GM21528 (cell line): ENCODE measurements at regions not wholly inside any gene's neighbourhood (a gene's known extent, or its start where the extent isn't known, plus 50 kb on each side); places are given as distances from the start of the nearest gene placed in this dataset.

Experiments used
- ATAC-seq: cut with Tn5 transposase; IDR thresholded peaks from one replicate; pipeline ENCODE4 v1.9.1; 2021; ENCODE audit warnings: mild to moderate bottlenecking, moderate library complexity; ENCODE audit not compliant: unreplicated experiment, low FRiP score

- no peak for ATAC-seq
These were observed 651.1 kb upstream of the ID2 start for GRCh38 chr2:8030573-8031303.

- ATAC-seq, result no peak
These were observed 650.5 kb upstream of the ID2 start for GRCh38 chr2:8031370-8031769.

GRCh38 chr2:8033546-8034096, 648.2 kb upstream of the ID2 start:
- no peak for ATAC-seq

GRCh38 chr2:8036366-8036765, 645.5 kb upstream of the ID2 start:
- ATAC-seq, result no peak

- no peak for ATAC-seq
These were observed 642.1 kb upstream of the ID2 start for GRCh38 chr2:8039732-8040131.

GRCh38 chr2:8043295-8043694, 638.6 kb upstream of the ID2 start:
- ATAC-seq, result no peak

DNA sequence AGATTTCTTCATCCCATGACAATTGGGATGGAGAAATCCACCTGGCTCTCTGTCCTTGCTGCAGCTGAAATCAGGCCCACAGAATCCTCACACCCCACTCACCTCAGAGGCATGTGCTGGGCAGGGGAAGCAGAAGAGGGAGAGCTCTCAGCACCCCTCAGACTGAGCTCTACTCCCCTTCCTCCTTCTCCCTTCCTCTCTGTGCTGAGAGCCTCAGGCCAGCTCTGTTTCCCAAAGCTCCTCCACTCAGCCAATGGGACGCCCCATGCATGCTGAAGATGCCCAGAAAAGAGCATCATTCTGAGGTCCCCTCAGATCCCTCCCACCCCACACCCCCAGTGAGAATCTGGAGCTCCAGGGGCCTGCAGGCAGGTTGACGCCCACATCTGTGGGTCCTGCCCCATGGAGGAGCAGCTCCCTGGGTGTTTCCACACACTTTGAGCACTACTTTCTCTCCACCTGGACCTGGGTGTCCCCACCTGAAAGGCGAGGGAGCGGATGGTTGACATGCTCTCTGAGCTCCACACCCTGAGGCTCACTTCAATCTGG, 637.7 kb upstream of the ID2 start:
- no peak for ATAC-seq

DNA sequence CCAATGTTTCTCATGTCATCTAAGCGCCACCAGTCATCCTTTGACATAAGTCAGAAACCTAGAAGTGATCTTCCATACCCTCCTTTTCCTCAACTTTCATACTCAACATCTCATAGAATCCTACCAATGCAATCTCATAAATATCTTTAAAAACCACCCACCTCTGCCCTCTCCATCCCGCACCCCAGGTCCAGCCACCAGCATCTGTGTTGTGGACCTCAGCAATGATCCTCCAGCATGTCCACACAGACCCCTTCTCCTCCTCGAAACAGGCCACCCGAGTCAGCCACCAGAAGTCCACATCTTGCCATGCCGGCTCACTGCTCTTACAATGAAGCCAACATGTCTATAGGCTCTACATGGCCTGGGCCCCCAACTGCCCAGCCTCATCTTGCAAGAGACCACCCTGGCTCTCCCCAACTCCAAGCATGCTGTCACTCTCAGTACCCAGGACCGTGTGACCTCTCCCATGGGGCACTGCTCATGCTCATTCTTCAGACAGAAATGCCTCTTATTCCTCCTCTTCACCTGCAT, 636.7 kb upstream of the ID2 start:
- ATAC-seq, result no peak

DNA sequence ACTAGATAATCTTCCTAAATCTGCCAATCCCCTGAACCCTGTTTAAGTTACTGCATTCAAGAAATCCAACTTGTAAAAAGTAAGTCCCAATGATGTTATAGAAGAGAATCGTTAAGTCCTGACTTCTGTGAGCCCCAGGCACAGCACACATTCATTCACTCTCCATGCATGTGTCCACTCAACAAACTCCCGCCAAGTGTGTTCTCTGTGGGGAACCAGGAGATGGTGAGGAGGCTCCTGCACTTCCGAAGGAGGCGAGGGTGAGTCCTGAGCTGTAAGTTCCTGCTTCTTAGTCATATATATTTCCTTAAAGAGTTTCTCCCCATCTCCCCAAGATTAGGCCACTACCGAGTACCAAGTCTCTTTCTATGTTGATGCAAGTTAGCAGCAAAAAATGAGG, 635.0 kb upstream of the ID2 start:
- ATAC-seq, result no peak

DNA sequence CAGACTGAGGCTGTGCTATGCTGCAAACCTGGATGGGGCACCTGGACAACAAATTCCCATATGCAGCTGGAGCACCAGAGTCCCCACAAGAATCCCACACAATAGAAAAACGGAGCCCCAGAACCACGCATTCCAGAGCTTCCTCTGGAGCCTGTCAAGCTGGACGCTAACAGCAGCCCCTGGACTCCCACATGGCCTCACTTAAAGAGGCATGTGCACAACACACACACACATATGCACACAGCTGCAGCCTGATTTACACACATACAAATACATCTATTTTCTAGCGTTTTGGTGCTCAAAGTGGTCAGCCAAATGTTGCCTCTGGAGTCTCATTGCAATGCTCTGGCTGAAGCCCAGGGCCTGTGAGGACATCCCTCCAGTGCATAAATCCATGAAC, 632.7 kb upstream of the ID2 start:
- ATAC-seq, result no peak

GRCh38 chr2:8049851-8050571, 631.8 kb upstream of the ID2 start:
- peak; percentile 93 for ATAC-seq

GRCh38 chr2:8053216-8053615, 628.6 kb upstream of the ID2 start:
- ATAC-seq, result no peak

- ATAC-seq, result no peak
These were observed 627.8 kb upstream of the ID2 start for GRCh38 chr2:8054070-8054469.

GRCh38 chr2:8058652-8059051, 623.2 kb upstream of the ID2 start:
- ATAC-seq, result no peak

- no peak for ATAC-seq
These were observed 622.6 kb upstream of the ID2 start for GRCh38 chr2:8059255-8059654.

GRCh38 chr2:8059794-8060193, 622.1 kb upstream of the ID2 start:
- ATAC-seq, result no peak

DNA sequence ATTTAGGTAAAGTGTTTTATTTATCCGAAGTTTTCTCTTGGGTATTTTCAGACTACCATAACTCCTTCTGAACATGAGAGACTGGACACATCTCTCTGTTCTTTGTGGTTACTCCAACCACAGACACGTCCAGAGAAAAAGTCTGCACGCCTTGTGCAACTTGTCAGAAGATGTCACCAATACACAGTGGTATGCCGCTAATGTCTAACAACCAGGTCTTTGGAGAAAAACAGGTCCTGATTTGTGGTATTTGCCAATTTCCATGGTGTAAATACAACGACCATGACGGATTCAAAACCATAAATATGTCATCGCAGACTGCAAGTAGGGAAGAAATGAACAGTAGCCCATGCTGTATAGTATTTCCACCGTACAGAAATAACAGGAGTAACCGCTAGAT, 620.6 kb upstream of the ID2 start:
- ATAC-seq, result no peak

GRCh38 chr2:8064603-8065002, 617.3 kb upstream of the ID2 start:
- ATAC-seq, result no peak

DNA sequence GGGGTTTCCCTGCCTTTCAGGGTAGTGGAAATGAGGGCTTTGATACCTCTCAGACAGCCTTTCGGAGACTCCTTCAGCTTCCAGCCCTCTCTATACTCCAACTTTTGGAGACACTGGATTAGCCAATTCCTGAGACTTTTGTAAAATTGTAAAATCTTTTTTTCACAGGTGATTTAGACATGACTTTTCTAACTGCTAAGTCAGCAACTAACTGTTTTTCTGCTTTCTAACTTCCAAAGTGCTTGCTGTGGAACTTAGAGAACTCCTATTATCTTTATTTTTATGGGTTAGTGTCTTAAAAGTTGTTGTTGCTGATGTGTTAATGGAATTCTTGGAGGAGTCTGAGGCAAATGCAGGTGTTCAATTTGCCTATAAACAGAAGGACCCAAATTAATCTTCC, 616.7 kb upstream of the ID2 start:
- ATAC-seq, result no peak

DNA sequence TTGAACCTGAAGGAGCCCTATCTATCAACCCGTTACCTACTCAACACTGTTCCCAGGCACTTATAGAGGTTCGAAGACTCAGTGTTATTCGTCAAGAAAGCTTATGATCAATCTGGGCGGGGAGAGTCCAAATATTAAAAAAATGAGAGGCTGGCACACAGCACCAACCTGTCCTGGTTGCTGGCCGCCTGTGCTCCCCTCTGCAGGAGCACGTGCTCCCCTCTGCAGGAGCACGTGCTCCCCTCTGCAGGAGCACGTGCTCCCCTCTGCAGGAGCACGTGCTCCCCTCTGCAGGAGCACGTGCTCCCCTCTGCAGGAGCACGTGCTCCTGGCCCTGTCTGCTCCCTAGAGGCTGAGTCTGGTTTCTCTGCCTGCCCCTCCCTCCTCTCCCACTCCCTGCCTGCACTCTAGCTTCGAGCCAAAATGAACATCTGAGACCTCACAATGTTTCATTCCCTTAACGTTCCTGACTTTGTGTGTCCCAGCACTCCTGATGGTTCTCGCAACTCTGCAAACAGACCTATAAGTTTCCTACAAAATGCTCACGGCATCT, 614.0 kb upstream of the ID2 start:
- ATAC-seq, result no peak

GRCh38 chr2:8072907-8073306, 608.9 kb upstream of the ID2 start:
- ATAC-seq, result no peak
